Myocyte (in vitro differentiated cells): ENCODE measurements at regions not wholly inside any gene's neighbourhood (a gene's known extent, or its start where the extent isn't known, plus 50 kb on each side); places are given as distances from the start of the nearest gene placed in this dataset.
A peak's percentile ranks its signal among the peaks of the same experiment; 100 is the strongest.

ENCODE experiments used
- DNase-seq: peaks from one replicate; pipeline ENCODE4 v3.0.0-alpha.2; 2012; ENCODE audit warnings: low read depth

DNA sequence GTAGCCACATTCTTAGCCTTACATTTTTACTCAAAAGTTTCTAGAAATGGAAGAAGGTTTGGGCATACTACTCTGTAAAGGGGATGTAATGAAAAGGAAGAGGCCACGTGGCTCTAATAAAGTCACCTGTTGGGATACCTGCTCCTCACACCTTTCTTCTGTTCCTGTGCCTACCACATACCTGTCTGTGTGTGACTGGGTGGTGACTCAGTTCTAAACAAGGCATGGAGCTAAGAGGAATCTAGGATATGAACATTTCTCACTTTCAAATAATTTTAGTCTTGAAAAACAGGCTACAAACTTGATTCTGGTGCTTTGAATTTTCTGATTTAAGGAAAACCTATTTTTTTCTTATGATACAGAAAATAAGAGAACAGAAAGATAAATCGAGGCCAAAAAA is 363.6 kb downstream of the RFPL4B start:
- no peak for DNase-seq

DNA sequence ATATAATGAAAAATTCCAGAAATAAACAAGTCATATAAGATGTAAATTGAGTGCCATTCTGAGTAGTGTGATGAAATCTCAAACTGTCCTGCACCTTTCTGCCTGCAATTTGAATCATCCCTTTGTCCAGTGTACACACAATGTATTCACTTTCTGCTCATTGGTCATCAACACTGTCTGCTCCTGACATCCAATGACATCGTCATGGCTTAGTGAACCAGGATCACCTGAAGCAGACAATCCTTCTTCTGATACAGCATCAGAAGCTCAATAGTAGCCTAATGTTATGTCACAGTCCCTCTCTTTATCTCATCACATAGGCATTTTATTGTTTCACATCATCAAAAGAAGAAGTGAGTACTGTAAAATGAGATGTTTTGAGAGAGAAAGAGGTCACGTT is 366.3 kb downstream of the RFPL4B start:
- no peak for DNase-seq

DNA sequence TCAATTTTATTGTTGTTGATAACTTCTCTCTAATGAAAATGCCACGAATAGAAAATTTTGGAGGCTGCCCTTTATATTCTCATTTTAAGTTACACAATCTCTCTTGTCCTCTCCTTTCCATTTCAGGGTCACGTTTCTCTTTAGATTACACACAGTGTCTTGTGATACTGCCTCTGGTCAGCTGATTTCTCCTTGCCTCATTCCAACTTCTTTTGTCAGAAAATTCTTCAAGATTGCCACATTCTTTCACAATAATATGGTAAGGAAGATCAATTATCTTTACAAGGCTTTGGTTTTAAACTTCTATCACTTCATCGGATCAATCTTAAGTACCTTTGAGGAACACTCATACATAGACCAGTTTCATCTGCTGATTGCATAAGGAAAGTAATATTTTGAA is 370.3 kb downstream of the RFPL4B start:
- no peak for DNase-seq

DNA sequence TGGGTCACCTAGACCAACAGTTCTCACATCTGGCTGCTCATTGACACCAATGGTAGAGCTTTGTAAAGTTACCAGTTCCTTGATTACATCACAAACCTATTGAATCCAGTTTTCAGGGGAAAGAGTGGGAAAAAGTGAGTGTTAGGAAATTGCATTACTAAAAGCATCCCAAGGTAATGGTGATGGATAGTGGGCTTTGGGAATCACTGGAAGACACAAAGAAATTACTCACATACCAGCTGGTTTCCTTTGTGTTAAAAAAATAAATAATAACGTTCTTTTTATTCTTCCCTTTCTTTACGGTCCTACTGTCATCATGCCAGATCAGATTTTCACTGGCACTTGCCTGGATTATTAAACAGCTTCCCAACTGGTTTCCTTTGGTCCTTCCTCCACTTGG is 370.7 kb downstream of the RFPL4B start:
- DNase-seq: no peak

DNA sequence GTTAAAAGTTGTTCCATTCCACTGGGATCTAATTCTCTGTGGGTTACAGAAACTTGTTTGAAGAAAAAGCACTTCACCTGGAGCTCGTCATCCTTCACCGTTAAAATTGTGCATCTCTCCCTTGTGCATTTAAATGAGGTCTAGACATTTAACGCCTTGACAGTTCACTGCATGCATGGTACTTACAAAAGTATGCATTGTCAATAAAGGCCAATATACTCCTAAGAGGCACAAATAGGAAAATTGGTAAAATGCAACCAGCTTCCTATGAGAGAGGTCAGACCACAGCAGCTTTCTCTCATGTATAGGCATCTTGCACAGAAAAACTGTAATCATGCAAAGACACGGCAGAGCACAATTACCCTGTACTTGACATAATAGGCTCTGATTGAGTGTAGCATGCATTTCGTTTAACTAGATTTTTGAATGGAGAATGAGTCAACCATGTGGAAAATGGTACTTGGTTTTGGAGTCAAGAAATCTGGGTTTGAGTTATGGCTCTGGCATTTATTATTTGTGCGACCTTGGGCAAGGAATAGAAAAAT is 378.5 kb downstream of the RFPL4B start:
- DNase-seq: no peak

DNA sequence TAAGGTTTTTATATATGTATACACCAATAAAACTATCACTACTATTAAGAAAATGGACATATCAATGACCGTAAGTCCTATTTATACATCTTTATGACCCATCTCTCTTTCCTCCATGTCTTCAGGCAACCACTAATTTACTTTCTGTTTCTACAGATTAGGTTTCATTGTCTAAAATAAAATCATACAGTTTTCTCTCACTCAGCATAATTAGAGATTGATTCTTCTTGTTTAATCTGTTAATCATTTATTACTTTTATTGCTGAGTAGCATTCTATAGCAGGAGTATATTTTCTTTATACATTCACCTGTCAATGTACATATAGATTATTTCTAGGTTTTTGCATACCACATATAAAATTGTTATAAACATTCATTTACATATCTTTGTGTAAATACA is 388.0 kb downstream of the RFPL4B start:
- DNase-seq: no peak

DNA sequence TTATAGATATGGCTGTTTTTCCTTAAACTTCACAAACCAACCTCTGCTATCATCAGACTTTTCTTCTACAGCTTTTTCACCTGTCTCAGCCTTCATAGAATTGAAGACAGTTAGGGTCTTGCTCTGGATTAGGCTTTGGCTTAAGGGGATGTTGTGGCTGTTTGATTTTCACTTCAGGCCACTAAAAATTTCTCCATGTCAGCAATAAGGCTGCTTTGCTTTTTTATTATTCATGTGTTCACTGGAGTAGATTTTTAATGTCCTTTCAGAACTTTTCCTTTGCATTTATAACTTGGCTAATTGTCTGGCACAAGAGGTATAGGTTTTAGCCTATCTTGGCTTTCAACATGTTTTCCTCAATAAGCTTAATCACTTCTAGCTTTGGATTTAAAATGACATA is 392.6 kb downstream of the RFPL4B start:
- no peak for DNase-seq

DNA sequence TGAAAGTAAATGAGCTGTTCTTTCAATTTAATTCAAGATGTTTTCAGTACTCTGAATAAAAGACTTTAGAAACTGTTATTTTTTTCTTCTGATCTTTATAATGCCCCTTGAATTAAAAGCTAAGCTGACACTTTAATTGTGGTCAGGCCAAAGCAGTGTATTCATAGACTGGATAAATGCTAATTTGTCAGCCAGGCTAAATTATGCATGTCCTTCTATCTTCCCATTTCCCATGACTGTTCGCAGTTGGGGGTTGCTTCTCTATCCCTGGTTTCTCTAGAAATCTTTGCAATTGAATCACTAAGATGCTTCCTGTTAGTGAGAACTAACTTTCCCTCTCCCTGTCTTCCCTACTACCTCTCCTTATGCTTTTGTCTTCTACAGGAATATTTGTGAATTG is 396.2 kb downstream of the RFPL4B start:
- no peak for DNase-seq

DNA sequence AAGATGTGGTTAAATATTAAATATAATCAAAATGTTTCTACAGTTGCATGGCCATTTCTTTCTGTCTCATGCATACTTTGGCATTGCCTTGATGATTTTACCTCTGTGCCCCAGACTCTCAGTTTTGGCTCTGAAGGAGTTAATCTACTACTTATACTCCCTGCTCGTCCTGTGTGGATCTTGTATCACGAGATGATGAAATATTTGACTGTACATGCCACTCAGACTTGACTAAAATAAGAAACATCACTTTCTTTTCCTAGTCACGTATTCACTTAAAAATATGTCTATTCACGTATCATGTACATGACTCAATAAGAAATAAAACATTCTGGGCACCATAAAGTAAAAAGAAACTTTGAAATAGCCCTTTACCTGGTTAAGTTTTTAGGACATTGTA is 397.7 kb downstream of the RFPL4B start:
- peak; percentile 17 for DNase-seq

DNA sequence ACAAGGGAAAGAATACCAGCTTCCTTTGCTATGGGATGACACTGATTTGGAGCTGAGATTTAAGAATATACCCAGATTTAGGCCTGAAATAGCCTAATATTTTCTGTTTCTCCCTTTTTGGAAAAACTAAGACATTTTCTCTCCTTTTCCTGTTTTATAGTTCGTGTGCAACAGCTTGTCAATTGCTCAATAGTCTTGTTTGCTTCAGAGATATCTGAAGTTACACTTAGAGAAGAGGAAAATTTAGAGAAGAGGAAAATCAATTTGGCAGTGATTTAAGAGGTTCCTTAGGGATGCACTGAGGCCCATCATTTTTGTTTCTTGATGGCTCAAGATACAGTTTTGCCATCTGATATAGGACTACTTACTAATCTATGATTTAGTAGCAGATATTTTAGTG is 398.6 kb downstream of the RFPL4B start:
- no peak for DNase-seq

DNA sequence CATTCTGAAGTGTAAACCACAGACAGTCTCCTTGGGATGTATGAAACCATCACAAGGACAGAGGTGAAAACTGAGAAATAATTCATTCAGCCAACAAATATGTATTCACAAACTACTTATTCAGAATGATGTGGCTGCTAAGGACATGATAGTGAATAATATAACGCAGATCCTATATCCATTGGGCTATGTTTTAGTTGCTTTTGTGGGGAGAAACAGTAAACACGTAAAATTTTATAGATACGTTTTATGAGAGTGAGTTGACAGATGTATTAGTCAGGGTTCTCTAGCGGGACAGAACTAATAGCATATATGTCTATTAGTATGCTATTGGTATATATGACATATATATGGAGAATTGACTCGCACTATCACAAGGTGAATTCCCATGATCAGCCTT is 402.5 kb downstream of the RFPL4B start:
- no peak for DNase-seq

DNA sequence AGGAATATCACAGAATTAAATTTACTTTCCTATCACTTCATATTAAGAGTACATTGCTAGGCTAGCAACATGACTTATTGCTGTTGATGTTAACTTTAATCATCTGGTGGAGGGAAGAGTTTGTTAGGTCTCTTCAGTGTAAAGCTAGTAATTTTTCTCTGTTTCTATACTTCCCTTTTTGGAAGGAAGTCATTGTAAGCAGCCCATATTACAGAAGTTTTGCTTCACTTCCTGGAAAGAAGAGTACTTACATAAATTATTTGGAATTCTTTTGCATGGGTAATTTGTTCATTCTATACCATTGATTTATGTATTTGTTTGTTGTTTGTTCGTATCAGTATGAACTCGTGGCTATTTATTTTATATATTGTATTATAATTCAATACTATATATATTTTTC is 405.2 kb downstream of the RFPL4B start:
- no peak for DNase-seq

DNA sequence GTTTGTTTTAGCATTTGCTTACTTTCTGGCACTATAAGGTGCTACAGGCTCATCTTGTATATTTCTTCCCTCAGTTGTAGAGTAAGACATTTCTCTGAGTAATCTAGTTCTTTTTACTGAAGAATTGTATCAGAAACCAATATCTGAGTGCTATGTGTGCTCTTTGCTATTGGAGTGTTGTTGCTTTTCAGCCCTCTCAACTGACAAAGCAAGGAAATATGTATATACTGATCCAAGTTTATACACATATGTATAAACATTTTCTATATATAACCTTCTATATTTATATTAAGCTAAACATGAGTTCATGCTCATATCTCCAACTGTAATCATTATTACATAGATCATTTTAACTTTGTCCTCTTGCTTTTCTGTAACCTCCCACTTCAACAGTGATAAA is 405.7 kb downstream of the RFPL4B start:
- no peak for DNase-seq

DNA sequence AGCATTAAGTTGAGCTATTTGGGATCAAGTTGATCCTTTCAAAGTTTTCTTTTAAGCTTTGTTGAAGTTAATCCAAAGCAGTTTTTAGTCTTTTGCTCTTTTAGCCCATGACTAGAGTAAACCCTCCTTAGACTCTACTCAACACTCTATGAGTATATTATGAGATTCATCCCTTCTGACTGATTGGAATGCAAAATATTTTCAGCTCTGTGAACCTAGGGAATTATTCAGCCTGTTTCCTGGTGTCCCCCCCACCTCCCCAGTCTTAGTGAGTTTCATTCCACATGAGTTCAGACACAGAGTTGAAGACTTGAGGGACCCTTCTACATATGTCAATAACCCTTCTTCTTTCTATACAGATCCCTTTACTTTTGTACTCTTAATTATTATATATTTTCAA is 413.7 kb downstream of the RFPL4B start:
- no peak for DNase-seq

DNA sequence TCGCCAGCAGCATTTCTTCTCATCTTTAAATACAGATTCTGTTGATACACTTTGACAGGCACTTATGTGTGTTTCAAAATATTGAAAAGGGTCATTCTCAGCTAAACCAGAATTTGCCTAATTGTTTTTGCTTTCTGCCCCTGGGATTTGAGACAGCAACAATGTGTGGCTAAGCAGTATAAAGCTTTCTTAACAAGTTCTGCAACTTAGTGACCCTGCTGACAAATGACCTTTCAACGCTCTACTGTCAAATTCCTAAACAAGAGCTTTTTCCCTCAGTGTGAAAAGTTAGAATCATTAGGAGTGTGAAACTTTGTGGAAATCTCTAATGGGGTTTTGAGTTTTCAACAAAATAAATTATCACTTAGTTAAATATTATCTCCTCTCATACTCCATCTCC is 414.6 kb downstream of the RFPL4B start:
- no peak for DNase-seq

DNA sequence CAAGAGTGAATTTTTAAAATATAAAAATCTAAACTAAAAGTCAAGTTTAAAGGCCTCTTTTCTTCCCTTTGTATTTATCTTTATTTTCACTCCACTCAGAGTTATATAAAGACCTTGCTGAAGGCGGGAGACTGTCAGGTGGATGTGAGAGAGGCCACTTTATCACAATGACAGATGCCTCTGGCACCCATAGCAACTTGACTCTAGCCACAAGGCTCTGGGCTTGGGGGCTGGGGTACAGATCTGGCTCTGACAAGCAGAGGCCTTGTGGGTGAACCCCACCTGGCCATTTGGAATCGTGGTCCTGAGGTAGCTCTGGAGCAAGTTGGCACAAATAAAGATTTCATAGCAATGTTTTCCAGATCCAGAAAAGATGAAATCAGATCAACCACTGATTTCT is 417.2 kb downstream of the RFPL4B start:
- DNase-seq: peak; percentile 41

DNA sequence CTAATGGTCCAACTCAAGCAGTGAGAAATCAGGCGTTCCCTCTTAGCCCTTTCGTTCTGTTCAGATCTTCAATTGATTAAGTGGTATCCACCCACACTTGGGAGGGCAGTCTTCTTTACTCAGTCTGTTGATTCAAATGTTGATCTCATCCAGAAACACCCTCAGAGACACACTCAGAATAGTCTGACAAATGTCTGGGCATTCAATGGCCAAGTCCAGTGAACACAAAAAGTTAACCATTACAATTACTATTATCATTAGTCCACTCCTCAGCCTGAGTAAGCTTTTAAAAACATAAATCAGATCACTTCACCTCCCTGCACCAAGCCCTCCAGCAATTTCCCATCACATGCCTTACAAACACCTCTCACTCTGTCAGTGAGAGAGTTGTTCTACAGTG is 423.2 kb downstream of the RFPL4B start:
- no peak for DNase-seq

DNA sequence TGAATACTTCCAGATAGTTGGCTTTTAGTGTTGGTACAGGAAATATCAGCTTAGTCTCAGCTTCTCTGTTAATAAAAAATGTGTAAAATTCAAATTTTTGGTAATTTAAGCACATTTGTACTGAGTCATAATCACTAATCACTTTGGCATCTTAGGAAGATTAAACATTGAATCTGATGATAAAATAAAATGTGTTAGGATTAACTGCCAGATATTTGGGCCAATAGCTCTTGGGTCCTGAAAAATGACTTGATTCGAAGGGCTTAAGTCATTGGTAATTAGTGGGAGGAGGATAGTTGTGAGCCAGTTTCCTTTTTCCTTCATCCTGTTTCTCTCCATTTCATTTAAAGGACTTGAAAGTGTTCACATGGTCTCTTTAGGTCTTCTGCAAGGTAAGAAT is 426.1 kb downstream of the RFPL4B start:
- no peak for DNase-seq

DNA sequence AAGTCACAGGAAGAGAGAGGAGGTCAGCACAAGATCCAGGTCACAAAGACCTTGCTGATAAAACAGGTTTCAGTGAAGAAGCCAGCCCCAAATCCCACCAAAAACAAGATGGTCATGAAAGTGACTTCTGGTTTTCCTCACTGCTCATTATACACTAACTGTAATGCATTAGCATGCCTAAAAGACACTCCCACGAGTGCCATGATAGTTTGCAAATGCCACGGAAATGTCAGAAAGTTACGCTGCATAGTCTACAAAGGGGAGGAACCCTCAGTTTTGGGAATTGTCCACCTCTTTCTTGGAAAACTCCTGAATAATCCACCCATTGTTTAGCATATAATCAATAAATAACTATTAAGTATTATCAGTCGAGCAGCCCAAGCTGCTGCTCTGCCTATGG is 427.2 kb downstream of the RFPL4B start:
- DNase-seq: no peak

DNA sequence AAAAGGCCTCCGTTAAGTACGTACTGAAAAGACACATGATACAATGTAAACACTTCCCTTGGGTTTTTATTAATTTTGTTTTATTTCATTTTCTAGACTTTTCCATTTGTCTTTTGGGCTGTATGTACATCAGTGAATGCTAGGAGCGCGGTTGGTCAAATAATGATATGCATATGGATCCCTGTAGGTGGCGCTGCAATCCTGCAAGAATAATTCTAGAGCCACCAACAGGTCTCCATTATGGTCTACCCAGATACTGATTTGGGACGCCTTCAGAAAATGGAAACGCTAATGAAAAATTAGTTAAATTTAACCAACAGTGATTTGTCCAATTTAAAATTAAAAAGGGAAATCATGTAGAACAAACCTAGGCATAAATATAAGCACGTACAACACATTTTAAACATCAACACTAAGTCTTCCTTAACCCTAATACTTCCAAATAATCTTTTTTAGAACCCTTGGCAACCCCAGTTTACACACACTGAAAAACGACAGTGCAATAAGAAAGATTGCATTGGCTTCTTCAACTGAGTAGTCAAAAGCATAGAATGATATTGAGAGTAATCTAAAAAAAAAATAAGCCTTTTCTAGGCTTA is 433.5 kb downstream of the RFPL4B start:
- DNase-seq: peak; percentile 91

DNA sequence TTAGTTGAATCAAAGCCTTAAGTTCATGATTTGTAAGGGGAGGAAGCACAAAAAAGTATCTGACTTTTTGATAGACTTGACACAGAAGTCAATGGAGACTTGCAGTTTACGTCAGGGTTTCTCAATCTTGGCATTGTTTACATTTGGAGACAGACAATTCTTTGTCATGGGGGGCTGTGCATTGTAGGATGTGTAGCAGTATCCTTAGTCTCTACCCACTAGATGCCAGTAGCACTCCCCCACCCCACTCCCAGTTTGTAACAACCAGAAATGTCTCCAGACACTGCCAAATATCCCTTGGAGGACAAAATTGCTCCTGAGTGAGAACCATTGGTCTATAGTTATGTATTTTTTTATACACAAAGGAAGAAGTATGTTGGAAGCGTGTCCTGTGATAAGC is 434.1 kb downstream of the RFPL4B start:
- peak; percentile 51 for DNase-seq

DNA sequence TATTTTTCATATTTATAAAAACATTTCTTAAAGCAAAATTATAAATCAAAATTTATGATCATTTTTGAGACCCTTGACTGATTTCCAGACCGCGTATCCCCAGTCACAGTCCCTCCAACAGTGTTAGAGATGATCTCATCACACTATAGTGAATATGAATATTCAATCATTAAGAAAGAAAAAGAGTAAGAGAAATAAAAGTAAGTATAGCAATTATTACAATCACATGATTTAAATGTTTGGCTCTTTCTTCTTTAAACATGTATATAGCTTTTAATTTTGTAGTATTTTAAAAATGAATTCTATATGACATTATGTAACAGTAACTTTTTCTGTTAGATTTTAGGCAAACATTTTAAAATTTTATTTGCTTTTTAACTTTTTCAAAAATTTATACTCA is 438.3 kb downstream of the RFPL4B start:
- DNase-seq: no peak

DNA sequence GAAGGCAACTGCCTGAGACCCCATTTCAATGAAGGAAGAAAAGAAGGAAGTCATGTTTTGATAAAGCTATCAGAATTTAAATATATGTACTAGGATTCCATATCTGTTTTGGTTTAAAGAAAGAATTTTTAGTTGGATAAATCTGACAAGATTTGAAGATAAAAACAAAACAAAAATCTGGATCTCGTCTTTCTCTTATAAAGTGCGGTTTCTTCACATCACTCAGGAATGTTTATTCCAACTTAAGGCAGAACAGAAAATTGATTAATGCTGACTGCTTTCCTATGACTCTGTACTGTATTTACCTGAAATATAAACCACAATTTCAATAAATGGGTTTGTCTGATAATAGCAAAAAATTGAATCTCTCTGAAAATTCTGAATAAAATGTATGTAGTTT is 439.7 kb downstream of the RFPL4B start:
- DNase-seq: no peak

DNA sequence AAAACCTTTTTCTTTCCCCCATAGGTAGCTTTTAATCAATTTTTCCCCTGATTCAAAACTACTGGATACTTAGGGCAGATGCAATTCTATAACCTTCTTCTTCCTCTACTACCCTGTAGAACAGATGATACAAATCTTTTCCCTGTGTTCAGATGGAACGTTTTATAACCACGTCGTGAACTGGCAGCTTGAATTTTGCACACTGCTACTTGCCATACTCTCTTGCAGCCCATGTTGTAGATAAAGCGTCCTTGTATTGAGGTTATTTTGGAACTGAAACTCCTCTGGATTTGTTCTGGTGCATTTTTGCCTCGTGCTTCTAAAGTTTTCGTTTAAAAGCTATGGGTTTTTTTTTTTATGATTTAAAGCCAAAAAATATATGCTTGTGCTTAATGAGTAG is 440.2 kb downstream of the RFPL4B start:
- DNase-seq: no peak
